Central memory CD8-positive, alpha-beta T cell (primary cell): ENCODE measurements at regions not wholly inside any gene's neighbourhood (a gene's known extent, or its start where the extent isn't known, plus 50 kb on each side); places are given as distances from the start of the nearest gene placed in this dataset.
"Not testable (repeated sequence)": the region's sequence is repeated elsewhere in the genome, so short reads cannot be mapped to it uniquely, and the experiment has no call there.

Source experiments
- ATAC-seq: fragments of 150-1000 bp; cut with Tn5 transposase; replicated peaks from 2 replicates; pipeline ENCODE4 v1.10.0; 2022; ENCODE audit warnings: mild to moderate bottlenecking, moderate FRiP score, moderate number of reproducible peaks; ENCODE audit not compliant: poor library complexity, severe bottlenecking; ENCODE audit errors: extremely low read depth
- DNase-seq, 2 donors: peaks; one replicate each; pipeline ENCODE4 v3.0.0; 2021; ENCODE audit warnings: low spot score in 2 of 2
- H3K27ac Mint-ChIP-seq: one replicate; pipeline ENCODE4 v1.8.0; 2022; ENCODE audit warnings: low read depth, mild to moderate bottlenecking, moderate library complexity, mixed read lengths
- H3K27me3 Mint-ChIP-seq: one replicate; pipeline ENCODE4 v1.8.0; 2022; ENCODE audit warnings: mixed read lengths
- H3K36me3 Mint-ChIP-seq: one replicate; pipeline ENCODE4 v1.8.0; 2022; ENCODE audit warnings: mild to moderate bottlenecking, moderate library complexity, mixed read lengths; ENCODE audit not compliant: insufficient read depth
- H3K4me1 Mint-ChIP-seq: one replicate; pipeline ENCODE4 v1.8.0; 2022; ENCODE audit warnings: mixed read lengths
- H3K4me3 Mint-ChIP-seq: one replicate; pipeline ENCODE4 v1.8.0; 2022; ENCODE audit warnings: mild to moderate bottlenecking, moderate library complexity, mixed read lengths
- H3K9me3 Mint-ChIP-seq: one replicate; pipeline ENCODE4 v1.8.0; 2022; ENCODE audit warnings: mixed read lengths

- H3K27ac Mint-ChIP-seq, DNase-seq, ATAC-seq, H3K9me3 Mint-ChIP-seq, H3K4me3 Mint-ChIP-seq, H3K4me1 Mint-ChIP-seq, H3K27me3 Mint-ChIP-seq, H3K36me3 Mint-ChIP-seq: not testable (repeated sequence)
Measured at GRCh38 chrX:9405635-9406034, 59.2 kb upstream of the TBL1X start.

- H3K27ac Mint-ChIP-seq, DNase-seq, ATAC-seq, H3K9me3 Mint-ChIP-seq, H3K36me3 Mint-ChIP-seq, H3K27me3 Mint-ChIP-seq, H3K4me3 Mint-ChIP-seq, H3K4me1 Mint-ChIP-seq: not testable (repeated sequence)
Measured at GRCh38 chrX:9410889-9411288, 54.0 kb upstream of the TBL1X start.

- ATAC-seq, H3K9me3 Mint-ChIP-seq, H3K4me3 Mint-ChIP-seq, H3K27ac Mint-ChIP-seq, H3K27me3 Mint-ChIP-seq, H3K36me3 Mint-ChIP-seq, H3K4me1 Mint-ChIP-seq, DNase-seq: not testable (repeated sequence)
Measured at GRCh38 chrX:9411682-9412081, 53.2 kb upstream of the TBL1X start.

GRCh38 chrX:9414416-9414815 is 50.4 kb upstream of the TBL1X start:
- ATAC-seq (no peak), DNase-seq (no peak)
- Mint-ChIP-seq H3K27ac (no peak overlapping the region), H3K36me3 (no peaks in the 10 kb centered on the region), H3K4me3 (no peak overlapping the region), H3K27me3 (no peaks in the 10 kb centered on the region), H3K4me1 (no peaks in the 10 kb centered on the region), H3K9me3 (no peaks in the 10 kb centered on the region)
